Neural crest cell (in vitro differentiated cells): ENCODE measurements at regions not wholly inside any gene's neighbourhood (a gene's known extent, or its start where the extent isn't known, plus 50 kb on each side); places are given as distances from the start of the nearest gene placed in this dataset.
"Not testable (repeated sequence)": the region's sequence is repeated elsewhere in the genome, so short reads cannot be mapped to it uniquely, and the experiment has no call there.

Experiments used
- DNase-seq: peaks from one replicate; pipeline ENCODE4 v3.0.0; 2021; ENCODE audit warnings: low read depth, mixed read lengths, low spot score
- H3K27ac Mint-ChIP-seq: one replicate; pipeline ENCODE4 v1.8.0; 2021; ENCODE audit warnings: mild to moderate bottlenecking, mixed read lengths; ENCODE audit not compliant: unreplicated experiment
- H3K27me3 Mint-ChIP-seq: 2 replicates; pipeline ENCODE4 v1.8.0; 2021; ENCODE audit warnings: low read depth, mild to moderate bottlenecking, mixed read lengths
- H3K36me3 Mint-ChIP-seq: 2 replicates; pipeline ENCODE4 v1.8.0; 2021; ENCODE audit warnings: low read depth, mild to moderate bottlenecking, mixed read lengths
- H3K4me1 Mint-ChIP-seq: 2 replicates; pipeline ENCODE4 v1.8.0; 2021; ENCODE audit warnings: mixed read lengths
- H3K4me3 Mint-ChIP-seq: one replicate; pipeline ENCODE4 v1.8.0; 2021; ENCODE audit warnings: mild to moderate bottlenecking, mixed read lengths
- H3K9me3 Mint-ChIP-seq: 2 replicates; pipeline ENCODE4 v1.8.0; 2021; ENCODE audit warnings: mixed read lengths
- TF ChIP-seq, protein P1 (sequence below): fragments of 200-600 bp; sonication (generic); conservative IDR thresholded peaks from 2 replicates; pipeline ENCODE4 v1.5.0; 2021; ENCODE audit warnings: antibody characterized with exemption, mild to moderate bottlenecking

DNA sequence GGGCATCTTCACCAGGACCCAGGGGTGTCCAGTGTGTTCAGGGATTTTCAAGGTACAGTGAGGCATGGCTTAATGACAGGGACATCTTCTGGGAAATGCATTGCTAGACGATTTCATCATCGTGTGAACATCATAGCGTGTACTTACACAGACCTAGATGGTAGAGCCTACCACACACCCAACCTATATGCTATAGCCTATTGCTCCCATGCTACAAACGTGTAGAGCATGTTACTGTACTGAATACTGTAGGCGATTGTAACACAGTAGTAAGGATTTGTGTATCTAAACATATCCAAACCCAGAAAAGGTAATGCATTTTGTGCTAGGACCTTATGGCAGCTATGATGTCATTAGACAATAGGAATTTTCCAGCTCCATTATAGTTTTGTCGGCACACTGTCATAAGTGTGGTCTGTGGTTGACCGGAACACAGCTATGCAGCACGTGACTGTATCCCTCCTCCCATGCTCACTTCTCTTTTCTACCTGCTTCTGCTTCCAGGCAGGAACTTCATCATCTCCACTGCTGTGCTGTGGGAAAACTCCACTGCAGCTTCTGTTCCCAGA is 416.2 kb upstream of the NFE2L3 start:
- Mint-ChIP-seq H3K4me3 (no peak overlapping the region), H3K36me3 (no peaks in the 10 kb centered on the region), H3K27ac (no peak overlapping the region), H3K4me1 (peaks cover 49% of the 10 kb centered on the region), H3K27me3 (no peaks in the 10 kb centered on the region), H3K9me3 (peaks cover 3% of the 10 kb centered on the region)
- no peak for DNase-seq
- TF ChIP-seq, protein P1, sequence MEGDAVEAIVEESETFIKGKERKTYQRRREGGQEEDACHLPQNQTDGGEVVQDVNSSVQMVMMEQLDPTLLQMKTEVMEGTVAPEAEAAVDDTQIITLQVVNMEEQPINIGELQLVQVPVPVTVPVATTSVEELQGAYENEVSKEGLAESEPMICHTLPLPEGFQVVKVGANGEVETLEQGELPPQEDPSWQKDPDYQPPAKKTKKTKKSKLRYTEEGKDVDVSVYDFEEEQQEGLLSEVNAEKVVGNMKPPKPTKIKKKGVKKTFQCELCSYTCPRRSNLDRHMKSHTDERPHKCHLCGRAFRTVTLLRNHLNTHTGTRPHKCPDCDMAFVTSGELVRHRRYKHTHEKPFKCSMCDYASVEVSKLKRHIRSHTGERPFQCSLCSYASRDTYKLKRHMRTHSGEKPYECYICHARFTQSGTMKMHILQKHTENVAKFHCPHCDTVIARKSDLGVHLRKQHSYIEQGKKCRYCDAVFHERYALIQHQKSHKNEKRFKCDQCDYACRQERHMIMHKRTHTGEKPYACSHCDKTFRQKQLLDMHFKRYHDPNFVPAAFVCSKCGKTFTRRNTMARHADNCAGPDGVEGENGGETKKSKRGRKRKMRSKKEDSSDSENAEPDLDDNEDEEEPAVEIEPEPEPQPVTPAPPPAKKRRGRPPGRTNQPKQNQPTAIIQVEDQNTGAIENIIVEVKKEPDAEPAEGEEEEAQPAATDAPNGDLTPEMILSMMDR = no peak

DNA sequence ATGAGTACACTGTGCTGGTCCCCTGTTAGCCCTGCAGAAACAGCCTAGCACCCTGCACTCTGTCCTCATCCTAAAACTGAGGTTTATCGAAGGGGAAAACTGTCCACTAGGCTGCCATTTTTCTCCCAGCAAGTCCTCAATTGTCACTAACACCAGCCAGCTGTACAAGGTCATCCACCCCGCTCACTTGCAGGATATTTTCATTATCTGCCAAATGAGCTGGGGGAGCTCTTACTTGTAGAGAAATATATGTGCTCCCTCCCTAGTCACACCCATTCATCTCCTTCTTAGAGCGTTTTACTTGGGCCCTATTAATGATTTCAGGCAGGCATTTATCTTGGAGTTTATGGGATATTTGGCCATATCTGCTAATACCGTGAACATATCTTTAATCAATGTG is 413.5 kb upstream of the NFE2L3 start:
- Mint-ChIP-seq H3K27me3 (no peaks in the 10 kb centered on the region), H3K36me3 (peaks cover 5% of the 10 kb centered on the region), H3K27ac (peak overlapping the region; percentile 54), H3K9me3 (peaks cover 3% of the 10 kb centered on the region), H3K4me1 (peaks cover 65% of the 10 kb centered on the region), H3K4me3 (peak overlapping the region; percentile 39)
- no peak for DNase-seq
- TF ChIP-seq, protein P1 = no peak

DNA sequence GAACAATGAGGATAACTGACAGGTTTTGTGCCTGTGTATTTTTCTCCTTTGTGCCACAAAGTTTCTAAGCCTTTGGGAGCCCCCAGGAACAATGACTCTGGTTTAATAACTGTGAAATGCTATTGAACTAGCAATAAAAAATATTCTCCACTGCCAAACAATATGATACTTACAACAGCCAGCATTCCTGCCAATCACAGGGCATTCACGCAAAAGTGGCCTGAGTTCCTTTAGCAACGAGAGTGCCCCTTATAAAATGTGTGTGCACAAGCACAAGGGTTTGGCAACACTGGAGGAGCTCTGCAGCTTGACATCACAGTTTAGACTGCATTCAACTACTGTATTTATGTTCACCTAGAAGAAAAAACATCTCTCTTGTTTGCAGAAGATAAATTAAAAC is 412.9 kb upstream of the NFE2L3 start:
- Mint-ChIP-seq H3K4me3 (peak overlapping the region; percentile 6), H3K9me3 (no peaks in the 10 kb centered on the region), H3K27me3 (no peaks in the 10 kb centered on the region), H3K36me3 (peaks cover 6% of the 10 kb centered on the region), H3K4me1 (peaks cover 63% of the 10 kb centered on the region), H3K27ac (peak overlapping the region; percentile 20)
- no peak for DNase-seq
- TF ChIP-seq, protein P1 = no peak

DNA sequence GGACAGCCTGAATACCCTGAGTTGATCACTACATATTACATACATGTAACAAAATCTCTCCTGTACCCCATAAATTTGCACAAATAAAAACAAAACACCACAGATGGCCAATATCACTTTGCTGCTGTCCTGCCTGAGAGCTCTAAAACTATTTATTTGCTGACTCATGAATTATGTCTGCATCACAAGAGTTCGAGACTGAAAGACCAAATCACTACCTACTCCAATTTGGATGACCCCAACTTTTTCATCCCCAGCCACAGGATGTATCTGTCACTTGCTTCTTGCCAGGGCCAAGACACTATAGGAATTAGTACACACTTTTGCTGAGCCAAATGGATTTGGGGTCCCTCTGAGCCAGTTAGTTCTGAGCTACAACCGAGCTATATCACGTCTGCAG is 409.7 kb upstream of the NFE2L3 start:
- no peak overlapping the region for H3K27ac Mint-ChIP-seq
- no peaks in the 10 kb centered on the region for H3K9me3 Mint-ChIP-seq
- peaks cover 44% of the 10 kb centered on the region for H3K4me1 Mint-ChIP-seq
- no peak for DNase-seq
- TF ChIP-seq, protein P1 = no peak
- H3K27me3 Mint-ChIP-seq = no peaks in the 10 kb centered on the region
- no peak overlapping the region for H3K4me3 Mint-ChIP-seq
- H3K36me3 Mint-ChIP-seq = peaks cover 6% of the 10 kb centered on the region

DNA sequence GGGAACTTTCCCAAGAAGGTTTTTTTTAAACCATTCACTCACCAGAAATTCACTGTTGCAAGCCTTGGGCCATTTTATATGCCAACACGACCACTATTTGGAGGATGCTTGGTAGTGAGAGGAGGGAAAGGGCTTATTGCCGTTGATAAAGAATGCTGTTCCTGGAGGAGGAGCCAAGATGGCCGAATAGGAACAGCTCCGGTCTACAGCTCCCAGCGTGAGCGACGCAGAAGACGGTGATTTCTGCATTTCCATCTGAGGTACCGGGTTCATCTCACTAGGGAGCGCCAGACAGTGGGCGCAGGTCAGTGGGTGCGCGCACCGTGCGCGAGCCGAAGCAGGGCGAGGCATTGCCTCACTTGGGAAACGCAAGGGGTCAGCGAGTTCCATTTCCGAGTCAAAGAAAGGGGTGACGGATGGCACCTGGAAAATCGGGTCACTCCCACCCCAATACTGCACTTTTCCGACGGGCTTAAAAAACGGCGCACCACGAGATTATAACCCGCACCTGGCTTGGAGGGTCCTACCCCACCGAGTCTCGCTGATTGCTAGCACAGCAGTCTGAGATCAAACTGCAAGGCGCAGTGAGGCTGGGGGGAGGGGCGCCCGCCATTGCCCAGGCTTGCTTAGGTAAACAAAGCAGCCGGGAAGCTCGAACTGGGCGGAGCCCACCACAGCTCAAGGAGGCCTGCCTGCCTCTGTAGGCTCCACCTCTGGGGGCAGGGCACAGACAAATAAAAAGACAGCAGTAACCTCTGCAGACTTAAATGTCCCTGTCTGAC is 408.1 kb upstream of the NFE2L3 start:
- H3K9me3 Mint-ChIP-seq, DNase-seq, H3K4me3 Mint-ChIP-seq, H3K27me3 Mint-ChIP-seq, H3K27ac Mint-ChIP-seq, H3K36me3 Mint-ChIP-seq: not testable (repeated sequence)
- peaks cover 31% of the 10 kb centered on the region for H3K4me1 Mint-ChIP-seq
